ENCODE measurements at regions not wholly inside any gene's neighbourhood (a gene's known extent, or its start where the extent isn't known, plus 50 kb on each side); places are given as distances from the start of the nearest gene placed in this dataset.
"Not testable (repeated sequence)": the region's sequence is repeated elsewhere in the genome, so short reads cannot be mapped to it uniquely, and the experiment has no call there.

DNA sequence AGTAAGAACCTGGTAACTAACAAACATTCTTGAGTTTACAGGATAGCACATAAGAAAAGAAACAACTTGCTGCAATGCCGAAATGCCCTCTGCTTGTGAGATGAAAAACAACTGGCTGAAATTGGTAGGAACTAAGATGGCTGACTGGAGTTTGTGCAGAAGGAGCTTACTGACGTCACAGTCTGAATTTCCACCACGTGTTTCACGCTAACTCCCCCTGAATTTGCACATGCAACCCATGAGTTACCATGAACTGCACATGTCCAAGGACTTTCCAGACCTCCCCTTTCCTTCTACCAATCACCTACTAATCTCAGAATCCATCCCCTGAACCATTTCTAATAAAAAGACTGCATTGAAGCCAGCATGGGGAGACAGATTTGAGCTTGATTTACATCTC, 86.3 kb upstream of the KCND2 start:
- no peaks in the 10 kb centered on the region for H3K36me3 ChIP-seq (ENCODE audit: insufficient read depth, low read length)
- no peak overlapping the region for H3K27ac ChIP-seq
- H3K9ac ChIP-seq (ENCODE audit: insufficient read length), result no peak overlapping the region
- TF ChIP-seq POLR2AphosphoS5 (IDR thresholded peaks at IDR 0.05; ENCODE audit: borderline replicate concordance, low read depth, low read length), result no peak
- H3K4me3 ChIP-seq, result no peak overlapping the region
- no peaks in the 10 kb centered on the region for H3K9me3 ChIP-seq (ENCODE audit: low read depth, low read length)
- DNase-seq (ENCODE audit: low read depth, low spot score), result no peak

- no peak overlapping the region for H3K27ac ChIP-seq
- DNase-seq (ENCODE audit: low read depth, low spot score), result no peak
- no peaks in the 10 kb centered on the region for H3K36me3 ChIP-seq (ENCODE audit: insufficient read depth, low read length)
- no peak overlapping the region for H3K9ac ChIP-seq (ENCODE audit: insufficient read length)
- H3K4me3 ChIP-seq, result no peak overlapping the region
- no peaks in the 10 kb centered on the region for H3K9me3 ChIP-seq (ENCODE audit: low read depth, low read length)
- TF ChIP-seq EZH2 (IDR thresholded peaks at IDR 0.05), result no peak
Observed at GRCh38 chr7:120189623-120190022, 83.4 kb upstream of the KCND2 start.

GRCh38 chr7:120190109-120190508, 82.9 kb upstream of the KCND2 start:
- Histone ChIP-seq H3K4me3 (no peak overlapping the region), H3K36me3 (ENCODE audit: insufficient read depth, low read length) (no peaks in the 10 kb centered on the region), H3K9me3 (ENCODE audit: low read depth, low read length) (no peaks in the 10 kb centered on the region), H3K9ac (ENCODE audit: insufficient read length) (no peak overlapping the region), H3K27ac (no peak overlapping the region)
- TF ChIP-seq POLR2AphosphoS5 (IDR thresholded peaks at IDR 0.05; ENCODE audit: borderline replicate concordance, low read depth, low read length), result no peak
- TF ChIP-seq FOXP2 (optimal IDR thresholded peaks at IDR 0.05; ENCODE audit: control extremely low read depth, extremely low read length, insufficient read depth), result no peak
- no peak for TF ChIP-seq EZH2 (IDR thresholded peaks at IDR 0.05)
- no peak for DNase-seq (ENCODE audit: low read depth, low spot score)

DNA sequence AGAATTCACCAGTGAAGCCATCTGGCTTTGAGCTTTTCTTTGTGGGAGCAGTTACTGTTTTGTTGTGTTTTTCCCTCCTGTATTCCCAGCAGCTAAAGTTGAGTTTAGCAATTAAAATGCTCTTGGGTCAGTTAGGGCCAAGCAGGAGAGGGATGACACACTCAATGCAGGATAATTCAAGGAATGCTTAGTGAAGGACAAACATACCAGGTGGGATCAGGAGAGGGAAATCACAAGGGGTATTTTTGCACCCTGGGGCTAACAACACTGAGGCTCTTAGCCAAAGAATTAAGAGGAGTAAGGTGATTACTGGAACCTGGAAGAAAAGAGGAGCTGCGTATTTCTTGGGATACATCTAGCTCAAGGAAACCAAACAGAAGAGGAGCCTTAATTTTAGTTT, 82.4 kb upstream of the KCND2 start:
- Histone ChIP-seq H3K9me3 (ENCODE audit: low read depth, low read length) (no peaks in the 10 kb centered on the region), H3K27ac (no peak overlapping the region), H3K4me3 (no peak overlapping the region), H3K36me3 (ENCODE audit: insufficient read depth, low read length) (no peaks in the 10 kb centered on the region), H3K9ac (ENCODE audit: insufficient read length) (no peak overlapping the region)
- no peak for DNase-seq (ENCODE audit: low read depth, low spot score)
- no peak for TF ChIP-seq EZH2 (IDR thresholded peaks at IDR 0.05)
- no peak for TF ChIP-seq FOXP2 (optimal IDR thresholded peaks at IDR 0.05; ENCODE audit: control extremely low read depth, extremely low read length, insufficient read depth)
- no peak for TF ChIP-seq POLR2AphosphoS5 (IDR thresholded peaks at IDR 0.05; ENCODE audit: borderline replicate concordance, low read depth, low read length)

DNA sequence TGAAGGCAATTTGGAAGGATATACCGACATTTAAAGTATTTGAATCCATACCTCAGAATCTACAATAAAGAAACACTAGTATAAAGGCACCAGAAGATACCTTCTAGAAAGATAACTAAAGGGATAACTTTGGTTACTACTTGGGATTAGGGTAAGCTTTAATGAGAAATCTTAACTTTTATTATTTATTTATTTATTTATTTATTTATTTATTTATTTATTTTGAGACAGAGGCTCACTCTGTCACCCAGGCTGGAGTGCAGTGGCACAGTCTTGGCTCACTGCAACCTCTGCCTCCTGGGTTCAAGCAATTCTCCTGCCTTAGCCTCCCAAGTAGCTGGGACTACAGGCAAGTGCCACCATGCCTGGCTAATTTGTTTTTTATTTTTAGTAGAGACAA, 81.6 kb upstream of the KCND2 start:
- not testable (repeated sequence) for H3K4me3 ChIP-seq; DNase-seq (ENCODE audit: low read depth, low spot score); H3K27ac ChIP-seq; H3K36me3 ChIP-seq (ENCODE audit: insufficient read depth, low read length); H3K9me3 ChIP-seq (ENCODE audit: low read depth, low read length); H3K9ac ChIP-seq (ENCODE audit: insufficient read length)

DNA sequence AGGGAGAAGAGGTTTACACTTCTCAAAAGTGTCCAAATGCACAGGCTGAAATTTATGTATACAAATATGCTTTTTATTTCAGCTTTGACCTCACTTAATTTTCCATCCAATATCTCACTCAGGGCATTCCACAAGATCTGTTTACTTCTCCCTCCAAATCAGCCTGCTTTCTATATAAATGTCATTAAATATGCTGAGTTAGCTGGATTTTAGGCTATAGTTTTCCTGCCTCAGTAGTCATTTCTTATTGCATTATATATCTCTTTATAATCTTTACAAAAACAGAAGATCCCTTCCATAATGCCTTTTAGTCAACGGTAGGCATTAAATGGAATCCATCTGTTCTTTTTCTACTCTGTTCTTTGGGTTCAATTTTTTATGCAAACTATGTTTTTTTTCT, 71.7 kb upstream of the KCND2 start:
- DNase-seq (ENCODE audit: low read depth, low spot score), result no peak
- Histone ChIP-seq H3K9me3 (ENCODE audit: low read depth, low read length) (no peaks in the 10 kb centered on the region), H3K27ac (no peak overlapping the region), H3K4me3 (no peak overlapping the region), H3K36me3 (ENCODE audit: insufficient read depth, low read length) (no peaks in the 10 kb centered on the region), H3K9ac (ENCODE audit: insufficient read length) (no peak overlapping the region)
- no peak for TF ChIP-seq EZH2 (IDR thresholded peaks at IDR 0.05)
- TF ChIP-seq POLR2AphosphoS5 (IDR thresholded peaks at IDR 0.05; ENCODE audit: borderline replicate concordance, low read depth, low read length), result no peak
- no peak for TF ChIP-seq FOXP2 (optimal IDR thresholded peaks at IDR 0.05; ENCODE audit: control extremely low read depth, extremely low read length, insufficient read depth)

GRCh38 chr7:120205101-120205500, 67.9 kb upstream of the KCND2 start:
- Histone ChIP-seq H3K36me3 (ENCODE audit: insufficient read depth, low read length) (no peaks in the 10 kb centered on the region), H3K4me3 (no peak overlapping the region), H3K27ac (no peak overlapping the region), H3K9me3 (ENCODE audit: low read depth, low read length) (no peaks in the 10 kb centered on the region), H3K9ac (ENCODE audit: insufficient read length) (no peak overlapping the region)
- DNase-seq (ENCODE audit: low read depth, low spot score), result no peak
- TF ChIP-seq POLR2AphosphoS5 (IDR thresholded peaks at IDR 0.05; ENCODE audit: borderline replicate concordance, low read depth, low read length) (no peak), FOXP2 (optimal IDR thresholded peaks at IDR 0.05; ENCODE audit: control extremely low read depth, extremely low read length, insufficient read depth) (no peak), EZH2 (IDR thresholded peaks at IDR 0.05) (no peak)

DNA sequence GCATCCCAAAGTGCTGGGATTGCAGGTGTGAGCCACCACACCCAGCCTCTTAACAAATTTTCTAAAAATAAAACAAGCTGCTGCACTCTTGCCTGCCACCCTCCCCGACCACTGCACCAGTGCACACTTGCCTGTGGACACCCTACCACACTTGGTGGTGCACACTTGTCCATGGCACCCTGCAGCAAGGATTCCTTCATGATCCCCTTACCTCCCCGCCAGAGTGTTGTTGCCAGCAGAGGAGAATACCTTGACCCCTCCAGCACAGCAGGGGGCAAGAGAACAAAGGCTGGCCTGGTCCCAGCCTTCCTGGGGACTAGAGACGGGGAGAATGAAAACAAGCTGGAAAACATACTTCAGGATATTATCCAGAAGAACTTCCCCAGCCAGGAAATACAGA, 65.9 kb upstream of the KCND2 start:
- no peak for DNase-seq (ENCODE audit: low read depth, low spot score)
- Histone ChIP-seq H3K9ac (ENCODE audit: insufficient read length) (no peak overlapping the region), H3K4me3 (no peak overlapping the region), H3K27ac (no peak overlapping the region), H3K9me3 (ENCODE audit: low read depth, low read length) (no peaks in the 10 kb centered on the region), H3K36me3 (ENCODE audit: insufficient read depth, low read length) (no peaks in the 10 kb centered on the region)
- no peak for TF ChIP-seq FOXP2 (optimal IDR thresholded peaks at IDR 0.05; ENCODE audit: control extremely low read depth, extremely low read length, insufficient read depth)
- no peak for TF ChIP-seq POLR2AphosphoS5 (IDR thresholded peaks at IDR 0.05; ENCODE audit: borderline replicate concordance, low read depth, low read length)
- no peak for TF ChIP-seq EZH2 (IDR thresholded peaks at IDR 0.05)

- Histone ChIP-seq H3K9me3 (ENCODE audit: low read depth, low read length) (no peaks in the 10 kb centered on the region), H3K4me3 (no peak overlapping the region), H3K36me3 (ENCODE audit: insufficient read depth, low read length) (no peaks in the 10 kb centered on the region), H3K27ac (no peak overlapping the region), H3K9ac (ENCODE audit: insufficient read length) (no peak overlapping the region)
- DNase-seq (ENCODE audit: low read depth, low spot score), result no peak
- TF ChIP-seq EZH2 (IDR thresholded peaks at IDR 0.05) (no peak), POLR2AphosphoS5 (IDR thresholded peaks at IDR 0.05; ENCODE audit: borderline replicate concordance, low read depth, low read length) (no peak), FOXP2 (optimal IDR thresholded peaks at IDR 0.05; ENCODE audit: control extremely low read depth, extremely low read length, insufficient read depth) (no peak)
Observed at GRCh38 chr7:120215654-120216053, 57.3 kb upstream of the KCND2 start.

- no peak overlapping the region for H3K4me3 ChIP-seq
- no peaks in the 10 kb centered on the region for H3K36me3 ChIP-seq (ENCODE audit: insufficient read depth, low read length)
- DNase-seq (ENCODE audit: low read depth, low spot score), result no peak
- no peak overlapping the region for H3K27ac ChIP-seq
- no peaks in the 10 kb centered on the region for H3K9me3 ChIP-seq (ENCODE audit: low read depth, low read length)
- no peak overlapping the region for H3K9ac ChIP-seq (ENCODE audit: insufficient read length)
- TF ChIP-seq FOXP2 (optimal IDR thresholded peaks at IDR 0.05; ENCODE audit: control extremely low read depth, extremely low read length, insufficient read depth) (no peak), EZH2 (IDR thresholded peaks at IDR 0.05) (no peak), POLR2AphosphoS5 (IDR thresholded peaks at IDR 0.05; ENCODE audit: borderline replicate concordance, low read depth, low read length) (no peak)
Observed at GRCh38 chr7:120216947-120217346, 56.0 kb upstream of the KCND2 start.
